Renal pelvis (tissue), 1 donor: ENCODE measurements at regions not wholly inside any gene's neighbourhood (a gene's known extent, or its start where the extent isn't known, plus 50 kb on each side); places are given as distances from the start of the nearest gene placed in this dataset.
"Not testable (repeated sequence)": the region's sequence is repeated elsewhere in the genome, so short reads cannot be mapped to it uniquely, and the experiment has no call there.

ENCODE experiments used
- DNase-seq: peaks from one replicate; pipeline ENCODE4 v3.0.0-alpha.2; 2013

DNA sequence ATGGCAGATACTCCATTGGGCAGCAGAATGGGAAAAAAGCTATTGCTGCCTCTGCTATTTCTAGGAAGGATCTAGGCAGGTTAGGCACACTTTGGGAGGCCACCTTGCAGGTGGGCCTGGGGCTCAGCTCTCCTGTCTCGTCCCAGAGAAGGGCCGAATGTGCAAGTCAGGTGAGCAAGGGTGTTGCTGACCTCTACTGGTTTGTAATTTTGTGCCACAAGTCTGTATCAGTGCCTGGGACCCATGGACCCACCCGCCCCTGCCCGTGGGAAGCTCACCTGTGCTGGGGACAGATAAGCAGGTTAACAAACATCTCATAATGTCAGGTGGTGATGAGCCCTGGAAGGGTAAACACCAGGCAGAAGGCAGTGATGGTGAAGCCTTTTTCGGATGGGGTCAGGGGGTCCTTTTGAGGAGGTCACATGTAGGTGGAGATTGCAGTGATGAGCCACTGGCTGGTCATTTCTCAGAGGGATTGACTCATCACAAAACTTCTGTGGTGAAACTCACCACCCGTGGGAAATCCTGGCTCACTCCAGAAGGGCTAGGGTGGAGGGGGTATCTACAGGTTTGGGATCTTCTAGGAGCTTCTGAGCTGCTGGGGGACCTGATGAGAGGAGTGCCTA is 161.3 kb downstream of the KLF13 start:
- no peak for DNase-seq

DNA sequence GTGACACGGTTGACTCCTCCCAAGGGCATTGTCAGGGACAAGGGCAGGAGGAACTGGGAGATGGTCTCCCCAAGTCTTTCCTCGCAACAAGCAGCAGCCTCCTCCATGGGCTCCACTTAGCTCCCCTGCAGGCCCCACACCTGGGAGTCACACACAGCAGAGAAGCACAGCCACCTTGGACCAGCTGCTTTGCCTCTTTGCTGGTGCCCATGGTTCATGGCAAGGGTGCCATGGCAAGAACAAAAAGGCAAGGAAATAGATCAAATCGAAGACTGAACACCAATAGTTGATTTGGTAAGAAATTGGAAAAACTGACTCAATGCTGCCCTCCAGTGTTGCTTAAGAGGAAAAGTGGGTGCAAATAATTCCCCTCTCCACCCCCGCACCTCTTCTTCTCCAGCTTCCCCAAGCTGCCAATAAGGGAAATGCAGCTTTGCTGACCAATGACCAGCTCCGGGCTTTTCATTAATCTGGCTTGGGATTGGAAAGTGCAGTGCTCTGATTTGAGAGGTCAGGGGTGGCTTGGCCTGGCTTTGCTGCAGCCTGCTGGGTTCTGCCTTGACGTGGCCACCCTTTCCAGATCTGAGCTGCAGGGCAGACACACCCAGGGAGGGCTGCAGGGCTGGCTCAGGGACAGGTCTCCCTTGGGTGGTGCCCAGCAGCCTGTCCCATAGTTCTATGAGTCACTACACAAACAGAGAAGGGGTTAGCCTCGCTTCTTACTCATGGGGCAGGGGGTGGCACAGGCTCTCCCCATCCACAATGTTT is 162.0 kb downstream of the KLF13 start:
- peak; percentile 75 for DNase-seq

DNA sequence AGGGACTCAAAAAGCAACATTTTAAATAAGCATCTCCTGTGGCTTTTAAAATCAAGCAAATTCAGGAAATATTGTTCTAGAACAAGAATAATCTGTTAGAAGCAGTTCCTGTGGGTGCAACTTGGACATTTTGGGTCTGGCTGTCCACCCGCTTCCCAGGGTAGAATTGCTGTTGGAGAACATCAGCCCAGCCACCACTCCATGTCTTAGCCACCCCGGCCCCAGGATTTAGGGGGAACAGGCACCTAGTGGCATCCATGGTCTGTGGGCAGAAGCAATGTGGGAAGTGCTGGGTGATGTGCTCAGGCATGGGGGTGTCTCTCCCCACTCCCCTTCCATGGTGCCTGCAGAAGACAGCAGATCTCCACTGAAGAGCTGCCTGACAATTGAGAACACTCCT is 162.6 kb downstream of the KLF13 start:
- no peak for DNase-seq

DNA sequence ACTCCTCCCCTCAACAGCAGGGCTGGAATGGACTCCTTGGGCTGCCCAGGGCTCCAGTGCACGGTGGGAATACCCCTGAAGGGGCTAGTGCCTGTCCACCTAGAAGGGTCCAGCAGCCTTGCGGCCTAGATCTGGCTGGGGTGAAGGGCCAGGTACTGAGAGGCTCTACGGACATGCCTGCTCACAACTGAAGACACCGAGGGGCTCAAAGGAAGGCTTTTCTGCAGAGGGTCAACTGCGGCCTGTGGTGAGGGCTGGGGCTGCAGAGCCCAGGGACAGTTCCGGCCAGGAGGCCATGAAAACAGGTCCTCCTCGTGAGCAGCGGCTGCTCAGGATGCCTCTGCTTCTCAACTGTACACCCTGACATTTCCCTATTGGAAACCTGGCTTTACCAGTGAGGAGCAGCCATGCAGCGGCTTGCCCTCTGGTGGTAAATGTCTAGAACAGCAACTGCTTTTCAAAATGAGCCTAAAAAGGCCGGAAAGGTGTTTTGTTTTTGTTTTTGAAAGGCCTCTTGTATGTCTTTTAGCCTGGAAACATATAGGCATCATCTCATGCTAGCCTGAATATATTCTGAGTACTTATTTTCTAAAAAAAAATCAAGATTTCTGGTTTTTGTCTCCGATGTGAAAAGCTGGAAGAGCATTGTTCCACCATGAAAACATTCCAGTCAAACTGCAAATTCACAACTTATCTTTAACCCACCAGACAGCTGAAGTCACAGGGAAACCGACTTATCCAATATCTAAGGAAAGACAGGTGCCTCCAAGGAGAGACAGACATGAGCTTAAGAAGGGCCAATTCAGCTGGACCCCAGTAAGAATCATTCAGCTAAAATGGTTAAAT is 163.4 kb downstream of the KLF13 start:
- no peak for DNase-seq

DNA sequence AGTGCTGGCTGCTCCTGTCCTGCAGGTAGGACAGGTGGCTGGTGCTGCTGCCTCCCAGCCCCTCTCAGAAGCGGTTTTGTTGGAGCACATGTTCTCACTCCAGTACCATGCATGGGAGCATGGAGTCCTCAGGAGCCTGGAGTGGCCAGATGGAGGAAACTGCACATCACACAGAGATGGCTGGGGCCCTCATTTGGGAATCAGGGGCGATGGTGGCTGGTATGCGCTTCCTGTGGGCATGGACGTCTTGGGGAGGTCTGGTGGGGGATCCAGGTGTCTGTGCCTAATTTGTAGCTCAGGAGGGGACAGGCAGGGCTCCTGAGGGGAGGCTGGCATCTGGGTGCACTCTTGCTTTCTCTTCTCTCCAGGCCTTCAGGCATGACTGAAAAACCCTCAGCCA is 168.2 kb downstream of the KLF13 start:
- no peak for DNase-seq

DNA sequence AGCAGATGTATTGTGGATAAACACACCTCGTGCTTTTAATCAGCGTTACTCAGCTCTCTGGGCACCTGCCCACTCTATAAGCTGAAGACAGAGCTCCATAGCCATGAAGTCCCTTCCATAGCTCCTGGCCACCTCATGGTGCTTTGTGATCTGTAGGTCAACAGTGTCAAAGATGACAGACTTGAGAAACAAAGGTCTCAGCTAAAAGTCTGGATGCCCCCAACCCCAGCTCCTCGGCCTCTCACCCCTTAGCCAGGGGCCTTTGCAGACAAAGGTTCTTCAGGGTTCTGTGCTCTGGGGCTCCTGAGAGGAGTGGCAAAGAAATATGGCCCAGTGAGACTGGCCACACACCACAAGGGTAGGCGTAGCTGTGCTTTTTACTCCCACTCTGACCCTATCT is 168.6 kb downstream of the KLF13 start:
- DNase-seq, result no peak

DNA sequence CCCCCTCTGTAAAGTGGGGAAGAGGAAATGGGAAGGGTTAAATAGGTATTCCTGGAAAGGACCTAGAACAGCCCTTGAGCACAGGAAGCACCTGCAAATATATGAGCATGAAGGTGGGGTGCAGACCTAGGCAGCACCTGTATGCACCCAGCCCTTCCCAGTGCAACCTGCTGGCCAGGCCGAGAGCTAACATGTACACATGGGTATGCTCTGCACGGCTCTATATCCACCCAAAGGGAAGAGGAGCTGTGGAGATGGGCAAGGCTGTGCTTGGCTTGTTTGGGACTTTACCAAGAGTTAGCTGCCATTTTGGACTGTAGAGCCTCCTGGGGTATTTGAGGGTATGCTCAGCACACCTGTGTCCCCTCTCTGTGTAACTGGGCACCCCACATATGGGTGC is 171.2 kb downstream of the KLF13 start:
- DNase-seq, result no peak

DNA sequence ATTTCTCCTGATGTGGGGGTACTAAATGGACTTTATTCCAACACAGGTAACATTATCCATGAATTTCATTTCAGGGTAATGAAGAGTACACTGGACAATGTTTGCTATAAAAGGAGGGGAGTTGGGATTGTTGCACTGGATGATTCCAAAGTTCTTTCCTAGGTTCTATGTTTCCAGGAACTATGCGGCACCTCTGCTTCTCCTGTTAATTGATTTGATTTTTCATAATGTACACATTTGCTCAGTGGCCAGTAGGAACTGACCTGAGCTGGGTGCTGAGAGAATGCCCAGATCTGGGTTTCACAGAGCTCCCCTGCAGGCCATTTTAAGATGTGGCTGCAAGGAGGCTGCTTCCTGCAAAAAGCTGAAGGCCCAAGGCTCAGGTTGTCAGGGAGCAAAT is 171.7 kb downstream of the KLF13 start:
- no peak for DNase-seq

DNA sequence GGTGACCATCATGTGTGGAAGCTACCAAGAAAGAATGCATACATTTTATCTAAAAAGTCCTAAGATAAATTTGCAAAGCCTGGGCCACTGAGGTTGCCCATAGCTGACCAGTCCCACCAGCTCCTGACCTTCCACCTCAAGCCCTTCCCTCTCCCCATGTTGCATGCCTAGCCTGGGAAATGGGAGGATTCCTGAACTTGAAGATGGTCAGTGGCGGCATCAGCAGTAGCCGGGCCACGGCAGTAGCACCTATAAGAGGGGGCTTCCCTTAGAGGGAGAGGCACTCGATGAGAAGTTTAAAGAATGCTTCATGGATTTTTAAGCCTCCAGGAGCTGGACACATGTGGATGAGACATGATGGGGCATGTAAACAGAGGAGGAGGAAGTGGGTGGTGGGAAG is 172.1 kb downstream of the KLF13 start:
- DNase-seq, result no peak

DNA sequence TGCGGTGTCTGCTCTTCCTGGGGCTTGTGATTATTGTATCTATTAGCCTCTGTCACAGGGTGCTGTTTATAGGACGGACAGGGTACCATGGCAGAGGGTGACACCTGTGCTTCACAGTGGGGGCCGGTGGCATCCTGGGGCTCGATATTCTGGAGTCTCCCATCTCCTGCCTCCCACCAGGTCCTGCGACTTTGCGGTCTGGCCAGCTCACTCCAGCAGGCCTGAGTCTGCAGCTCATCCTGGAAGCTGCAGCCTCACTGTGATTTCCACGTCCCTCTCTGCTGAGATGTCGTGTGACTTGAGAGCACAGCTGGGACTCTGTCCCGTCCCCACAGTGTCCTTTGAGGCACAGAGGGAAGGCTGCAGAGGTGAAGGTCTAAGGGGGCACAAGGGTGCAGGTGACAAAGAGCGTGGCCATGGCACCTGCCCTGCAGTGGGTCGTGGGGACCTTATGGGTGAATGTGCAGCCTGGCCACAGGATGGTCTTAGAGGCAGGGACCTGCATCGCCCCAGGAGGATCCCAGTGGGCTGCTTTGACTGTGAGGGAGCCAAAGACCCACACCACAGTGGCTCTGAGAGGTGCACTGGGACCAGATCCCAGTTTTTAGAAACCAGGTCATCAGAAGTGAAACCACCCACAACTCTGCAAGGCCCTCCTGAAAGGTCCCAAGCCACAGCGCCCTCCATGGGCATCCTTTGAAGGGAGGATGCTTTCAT is 172.8 kb downstream of the KLF13 start:
- no peak for DNase-seq

DNA sequence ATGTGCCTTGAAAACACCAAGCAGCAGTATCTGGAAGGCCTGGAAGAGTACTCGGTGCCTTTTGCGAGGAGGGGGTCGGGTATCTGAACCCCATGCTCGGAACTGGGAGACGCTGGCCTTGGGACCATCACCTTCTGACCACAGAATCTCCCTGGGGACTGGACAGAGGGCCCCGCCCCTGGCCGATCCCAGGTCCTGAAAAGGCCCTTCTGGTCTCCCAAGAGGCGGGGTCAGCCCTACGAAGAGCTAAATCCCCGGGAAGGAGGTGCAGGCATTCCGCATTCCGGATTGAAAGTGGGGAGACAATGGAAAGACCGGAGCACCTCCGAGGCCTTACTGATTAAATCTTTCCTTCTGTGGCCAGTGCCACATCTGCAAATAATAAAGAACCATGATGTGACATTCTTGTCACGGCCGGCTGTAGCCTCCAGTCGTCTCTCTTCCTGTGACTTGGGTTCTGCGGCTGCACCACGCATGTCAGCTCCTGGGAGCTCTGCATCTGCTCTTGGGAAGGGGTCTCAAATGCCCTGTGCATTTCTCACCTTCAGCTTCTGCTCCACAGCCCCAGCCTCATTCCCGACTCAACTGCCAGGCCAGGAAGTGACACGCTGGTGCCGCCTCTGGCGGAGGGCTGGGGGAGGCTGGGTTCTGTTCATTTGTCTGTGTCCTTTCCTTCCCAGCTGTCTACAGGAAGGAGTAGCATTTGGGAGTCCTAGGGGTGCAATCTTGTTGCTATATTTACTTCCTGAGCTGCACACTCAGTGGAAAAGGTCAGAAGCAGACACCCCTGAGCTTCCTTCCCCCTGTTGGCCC is 173.5 kb downstream of the KLF13 start:
- peak; percentile 5 for DNase-seq

DNA sequence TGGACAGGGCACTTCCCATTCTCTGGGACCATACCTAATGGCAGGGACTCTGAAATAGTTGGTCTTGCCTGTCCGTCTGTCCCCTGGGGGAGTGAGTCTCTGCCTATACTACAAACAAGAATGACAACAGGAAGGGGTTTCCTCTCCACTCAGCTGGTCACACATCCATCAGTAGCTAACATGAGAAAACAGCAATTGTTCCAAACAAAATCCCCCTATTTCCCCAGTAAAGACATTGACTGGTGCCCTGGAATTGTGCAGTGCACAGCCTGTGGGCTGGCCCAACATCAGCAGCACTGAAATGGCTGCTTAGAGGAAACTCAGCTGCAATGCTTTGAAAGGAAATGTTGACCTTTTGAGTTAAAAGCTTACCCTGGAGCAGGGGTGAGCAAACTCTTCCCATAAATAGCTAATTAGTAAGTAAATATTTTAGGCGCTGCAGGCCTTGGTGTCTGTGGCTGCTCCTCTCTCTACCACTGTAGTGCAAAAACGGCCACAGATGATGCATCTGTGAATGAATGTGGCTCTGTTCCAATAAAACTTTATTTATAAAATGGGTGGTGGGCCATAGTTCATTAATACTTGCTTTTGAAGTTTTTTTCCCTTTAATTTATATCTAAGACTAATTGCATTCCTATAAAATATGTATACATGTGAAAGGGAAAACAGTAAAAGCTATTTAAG is 174.3 kb downstream of the KLF13 start:
- DNase-seq, result no peak

DNA sequence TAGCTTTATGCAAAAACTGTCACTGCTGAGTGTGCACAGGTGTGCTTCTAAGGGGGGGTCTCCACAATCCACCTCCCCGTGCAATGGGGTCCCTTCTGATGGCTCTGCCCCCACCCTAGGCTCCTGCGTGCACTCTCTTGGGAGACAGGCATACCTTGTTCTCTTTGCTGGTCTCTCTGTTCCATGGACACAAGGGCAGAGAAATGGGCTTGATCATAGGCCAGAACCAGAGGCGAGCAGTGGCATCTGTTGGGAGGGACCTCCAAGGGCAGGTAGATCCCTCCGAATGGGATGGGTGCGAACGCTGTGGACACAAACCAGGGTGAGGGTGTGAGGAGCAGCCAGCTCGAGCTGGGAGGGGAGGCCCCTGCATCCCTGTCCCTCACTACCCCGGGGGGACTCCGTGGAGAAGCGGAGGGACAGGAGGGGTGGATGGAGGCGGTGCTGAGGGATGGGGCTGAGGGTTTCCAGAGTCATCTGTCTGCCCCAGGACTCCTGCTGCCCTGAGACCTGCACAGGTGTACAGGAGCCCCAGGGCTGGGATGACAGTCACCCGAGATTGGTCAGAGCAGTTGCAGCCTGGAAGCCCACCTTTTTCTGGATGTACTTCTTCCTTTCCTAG is 175.0 kb downstream of the KLF13 start:
- DNase-seq, result no peak

DNA sequence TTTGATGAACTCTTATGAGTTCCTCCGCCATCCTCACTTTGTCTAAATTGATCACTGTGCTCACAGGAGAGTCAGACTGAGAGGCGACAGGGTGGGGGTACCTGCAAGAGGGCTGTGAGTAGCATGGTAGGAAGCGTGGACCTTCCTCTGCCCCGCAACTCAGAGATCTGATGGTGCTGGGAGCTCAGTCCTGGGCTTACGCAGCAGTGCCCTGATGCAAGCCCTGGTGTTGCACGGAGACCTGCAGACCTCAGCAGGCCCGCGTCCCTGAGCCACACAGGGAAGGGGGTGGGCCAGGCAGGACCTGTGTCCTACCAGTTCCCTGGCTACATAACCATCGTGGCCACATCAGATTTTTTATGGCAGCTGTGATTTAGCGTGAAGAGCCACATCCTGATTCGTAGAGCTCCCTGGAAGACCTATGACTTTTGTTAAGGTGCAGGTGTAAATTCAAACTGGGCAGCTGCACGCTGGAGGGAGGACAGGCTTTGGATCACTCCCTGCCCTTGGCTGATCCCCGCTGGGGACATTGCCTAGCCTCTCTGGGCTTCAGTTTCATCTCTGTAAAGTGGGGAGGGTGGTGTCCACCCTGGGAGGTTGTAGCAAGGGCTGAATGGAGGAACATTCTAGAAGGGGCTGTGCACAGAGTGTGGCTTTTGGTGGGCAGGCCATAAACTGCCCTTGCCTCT is 176.1 kb downstream of the KLF13 start:
- no peak for DNase-seq

DNA sequence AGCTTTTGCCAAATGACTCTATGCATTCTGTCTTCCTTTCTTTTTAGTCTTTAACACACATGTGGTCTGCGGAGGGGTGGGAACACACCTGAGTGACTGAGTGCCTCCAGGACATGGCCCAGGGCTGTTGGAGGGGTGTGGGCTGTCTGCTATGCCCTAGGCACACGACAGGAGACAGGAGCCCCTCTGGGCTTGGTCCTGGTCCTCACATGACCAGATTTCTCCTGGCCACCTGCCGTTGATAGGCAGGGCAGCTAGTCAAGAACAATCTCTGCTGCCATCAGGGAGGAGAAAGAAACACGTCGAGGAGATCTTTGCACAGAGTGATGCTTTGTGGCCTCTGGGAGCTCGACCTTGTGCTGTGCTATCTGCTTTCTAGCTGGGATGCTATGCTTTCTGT is 176.6 kb downstream of the KLF13 start:
- no peak for DNase-seq

DNA sequence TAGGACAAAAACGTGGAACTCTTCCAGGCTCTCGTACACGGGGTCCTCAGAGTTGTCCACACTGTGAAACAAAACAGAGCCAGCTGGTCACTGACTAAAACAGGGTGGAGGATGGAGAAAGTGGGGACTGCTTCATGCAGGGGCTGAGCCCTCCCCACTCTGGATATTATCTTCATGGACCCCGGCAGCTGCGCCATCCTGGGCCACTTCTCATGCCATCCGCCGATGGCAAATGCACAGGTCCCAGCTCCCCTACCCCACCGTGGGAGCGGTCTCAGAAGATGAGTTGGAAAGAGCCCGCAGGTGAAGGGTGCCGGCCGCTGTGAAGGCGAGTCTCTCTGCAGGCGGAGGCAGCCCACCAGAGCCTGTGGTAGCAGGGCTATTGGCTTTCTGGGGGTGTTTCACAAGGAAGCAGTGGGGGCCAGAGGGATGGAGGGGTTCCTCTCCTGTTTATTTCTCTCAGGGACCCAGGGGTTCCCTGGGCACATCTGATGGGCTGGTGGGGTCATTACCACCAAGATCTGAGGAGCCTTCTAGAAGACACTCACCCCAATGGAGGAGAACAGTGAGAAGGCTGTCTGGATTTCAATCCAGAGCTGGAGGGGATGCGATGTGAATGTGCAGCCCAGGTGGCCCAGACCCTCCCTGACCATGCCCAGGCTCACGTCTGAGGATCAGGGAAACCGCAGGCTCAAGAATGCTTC is 177.3 kb downstream of the KLF13 start:
- no peak for DNase-seq

DNA sequence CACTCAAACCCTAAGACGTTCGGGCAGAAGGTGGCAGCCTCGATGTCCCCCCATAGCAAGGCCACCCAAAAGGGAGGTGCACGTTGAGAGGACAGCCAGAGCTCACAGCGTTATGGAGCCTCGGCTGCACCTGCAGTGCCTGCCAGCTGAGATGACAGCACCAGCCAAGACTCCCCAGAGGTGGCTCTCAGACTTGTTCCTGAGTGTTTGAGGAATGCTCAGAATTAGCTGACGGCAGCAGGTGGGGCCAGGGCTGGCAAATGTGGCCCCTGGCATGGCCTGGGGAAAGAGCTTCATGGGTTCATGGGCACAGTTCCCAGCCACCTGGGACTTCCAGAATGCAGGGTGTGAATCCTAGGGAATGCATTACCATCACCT is 177.8 kb downstream of the KLF13 start:
- DNase-seq, result no peak

DNA sequence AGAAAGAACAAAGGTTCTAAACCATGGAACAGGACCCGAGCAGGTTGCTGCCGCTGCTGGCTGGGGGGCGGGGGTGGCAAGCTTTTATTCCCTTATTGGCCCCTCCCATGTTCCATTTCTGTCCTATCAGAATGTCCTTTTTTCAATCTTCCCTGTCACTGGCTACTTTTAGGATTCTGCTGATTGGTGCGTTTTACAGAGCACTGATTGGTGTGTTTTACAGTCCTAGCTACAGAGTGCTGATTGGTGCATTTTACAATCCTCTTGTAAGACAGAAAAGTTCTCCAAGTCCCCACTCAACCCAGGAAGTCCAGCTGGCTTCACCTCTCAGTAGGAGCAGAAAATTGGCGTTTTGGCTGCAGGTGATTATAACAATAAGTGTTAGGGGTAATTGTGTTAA is 180.9 kb downstream of the KLF13 start:
- not testable (repeated sequence) for DNase-seq

DNA sequence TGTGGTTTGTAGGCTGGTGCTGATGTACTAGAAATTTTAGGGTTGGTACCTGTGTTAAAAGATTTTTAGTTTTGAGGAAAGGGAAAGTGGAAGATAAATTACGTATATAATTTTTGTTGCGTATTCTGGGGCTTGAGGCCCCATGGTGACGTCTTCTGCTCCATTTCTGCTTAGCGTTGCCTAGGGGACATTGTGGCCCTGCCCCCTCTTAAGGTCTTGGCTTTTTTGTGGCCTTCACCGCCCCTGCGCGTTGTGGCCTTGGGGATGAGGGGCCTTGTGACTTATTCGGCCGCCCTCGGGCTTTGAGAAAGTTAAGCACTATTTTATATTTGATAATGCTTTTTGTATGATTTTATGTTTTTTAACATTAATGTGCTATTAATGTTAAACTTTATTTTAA is 182.0 kb downstream of the KLF13 start:
- no peak for DNase-seq
